ENCODE measurements at regions not wholly inside any gene's neighbourhood (a gene's known extent, or its start where the extent isn't known, plus 50 kb on each side); places are given as distances from the start of the nearest gene placed in this dataset.
"Not testable (repeated sequence)": the region's sequence is repeated elsewhere in the genome, so short reads cannot be mapped to it uniquely, and the experiment has no call there.

DNA sequence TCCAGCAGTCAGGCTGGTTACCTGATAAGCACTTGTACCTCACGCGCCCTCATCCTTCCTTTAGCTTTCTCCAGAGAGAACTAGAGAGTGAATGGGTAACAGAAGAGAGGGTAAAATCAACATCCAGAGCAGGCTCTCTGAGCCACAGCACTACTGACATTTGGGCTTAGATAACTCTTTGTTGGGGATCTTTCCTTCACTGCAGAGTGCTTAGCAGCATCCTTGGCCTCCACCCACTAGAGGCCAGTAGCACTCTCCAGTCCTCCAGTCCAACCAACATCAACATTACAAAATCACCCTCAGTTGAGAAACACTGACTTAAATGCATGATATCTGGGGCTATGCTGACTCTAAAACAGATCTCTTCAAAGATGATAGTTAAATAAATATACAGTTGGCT, 220.7 kb downstream of the TACR3 start:
- DNase-seq = no peak

DNA sequence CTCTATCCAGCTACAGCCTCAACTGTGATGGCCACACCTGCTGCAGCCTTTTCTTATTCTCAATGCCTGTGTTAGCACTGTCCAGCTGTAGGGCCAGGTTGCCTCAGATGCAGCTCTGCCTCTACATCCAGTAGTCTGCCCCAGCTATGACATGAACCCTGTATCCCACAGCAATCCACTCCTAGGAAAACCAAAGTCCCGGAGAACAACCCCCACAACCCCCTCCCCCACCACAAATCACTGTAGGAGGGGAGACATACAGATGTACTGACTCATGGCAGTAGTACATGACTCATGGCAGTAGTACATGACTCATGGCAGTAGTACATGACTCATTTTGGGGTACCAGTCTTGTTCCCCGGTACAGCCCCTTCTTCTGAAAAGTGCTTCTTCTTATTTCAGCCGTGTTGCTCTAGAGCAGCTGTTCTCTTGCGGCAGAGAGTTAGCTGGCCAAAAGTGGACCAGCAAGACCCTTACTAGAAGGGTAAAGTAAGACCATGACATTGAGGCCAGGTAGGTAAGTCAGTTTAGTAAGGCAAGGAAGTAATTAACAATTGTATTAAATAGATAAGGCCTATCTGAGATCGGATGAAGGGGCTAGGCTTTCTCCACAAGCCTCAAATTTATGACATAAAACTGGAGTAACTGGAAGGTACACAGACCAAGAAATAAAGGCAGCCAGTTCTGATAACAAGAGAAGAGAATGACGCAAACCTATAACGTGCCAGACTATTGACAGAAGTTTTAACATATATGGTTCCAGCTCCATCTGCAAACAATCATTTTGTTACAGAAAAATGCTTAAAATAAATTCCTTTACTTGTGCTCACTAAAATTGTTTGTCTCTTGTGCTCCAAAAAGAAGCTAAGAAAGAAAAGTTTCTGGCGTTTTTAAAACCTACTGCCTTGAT, 221.4 kb downstream of the TACR3 start:
- no peak for DNase-seq

DNA sequence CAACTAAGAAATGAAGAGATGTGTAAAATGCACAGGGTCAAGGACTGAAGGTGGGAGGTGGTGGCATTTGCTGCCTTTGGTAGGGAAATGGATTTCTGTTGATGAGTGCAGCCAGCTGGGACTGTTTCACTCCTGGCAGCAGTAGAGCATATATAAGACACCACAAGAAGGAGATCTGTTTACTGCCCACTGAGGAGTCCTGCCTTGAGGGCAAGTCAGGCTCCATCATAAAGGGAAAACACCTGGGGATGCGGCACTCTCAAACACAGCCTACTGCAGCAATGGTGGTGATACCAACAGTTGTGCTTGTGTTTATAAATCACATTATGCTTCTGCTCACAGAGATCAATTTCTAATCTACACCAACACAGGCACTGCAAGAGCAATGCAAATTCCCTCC, 222.1 kb downstream of the TACR3 start:
- DNase-seq = no peak

DNA sequence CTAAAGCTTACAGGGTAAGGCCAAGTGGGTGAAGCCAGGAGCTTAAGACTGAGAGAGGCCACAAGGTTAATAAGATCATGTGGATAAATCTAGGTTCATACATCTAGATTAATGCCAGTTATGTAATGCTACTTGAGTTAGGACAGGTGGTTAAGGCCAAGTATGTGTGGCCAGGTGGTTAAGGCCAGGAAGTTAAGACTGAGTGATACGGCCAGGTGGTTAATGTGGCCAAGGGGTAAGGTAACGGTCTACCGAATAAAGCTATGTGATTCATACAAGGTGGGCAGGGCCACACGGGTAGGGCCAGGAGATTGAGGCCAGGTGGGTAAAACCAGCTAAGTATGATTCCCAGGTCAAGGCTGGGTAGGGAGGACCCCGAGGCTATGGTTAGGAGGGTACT, 223.0 kb downstream of the TACR3 start:
- DNase-seq = no peak

DNA sequence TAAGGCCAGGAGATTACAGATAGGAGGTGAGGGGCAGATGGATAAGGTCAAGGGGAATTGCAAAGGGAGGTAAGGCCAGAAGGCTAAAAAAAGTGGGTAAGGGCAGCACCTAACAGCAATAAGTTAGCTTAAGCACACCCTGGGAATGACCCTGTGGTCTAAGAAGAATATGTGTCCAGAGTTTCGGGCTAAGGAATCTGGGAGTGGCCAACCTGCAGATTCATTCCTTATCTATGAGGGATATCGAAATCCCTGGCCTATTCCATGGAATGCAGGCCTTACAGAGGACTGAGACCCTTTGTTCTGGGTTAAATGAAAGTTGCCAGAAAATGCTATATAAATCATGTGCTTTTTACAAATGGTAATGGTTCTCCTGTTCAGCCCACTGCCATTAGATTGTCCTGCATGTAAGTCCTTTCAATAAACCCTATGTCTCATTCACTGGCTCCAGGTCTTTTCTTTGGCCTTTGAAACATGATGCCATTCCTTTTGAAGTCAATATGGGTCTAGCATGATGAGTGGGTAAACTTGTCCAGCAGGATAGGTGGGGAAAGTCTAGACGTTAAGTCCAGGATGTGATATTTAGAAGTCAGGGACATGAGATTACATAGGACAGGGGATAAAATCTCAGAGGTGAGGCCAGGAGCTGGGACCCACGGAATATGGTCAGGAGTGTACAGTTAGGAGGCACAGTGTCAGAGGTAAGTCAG, 226.2 kb downstream of the TACR3 start:
- DNase-seq = no peak

DNA sequence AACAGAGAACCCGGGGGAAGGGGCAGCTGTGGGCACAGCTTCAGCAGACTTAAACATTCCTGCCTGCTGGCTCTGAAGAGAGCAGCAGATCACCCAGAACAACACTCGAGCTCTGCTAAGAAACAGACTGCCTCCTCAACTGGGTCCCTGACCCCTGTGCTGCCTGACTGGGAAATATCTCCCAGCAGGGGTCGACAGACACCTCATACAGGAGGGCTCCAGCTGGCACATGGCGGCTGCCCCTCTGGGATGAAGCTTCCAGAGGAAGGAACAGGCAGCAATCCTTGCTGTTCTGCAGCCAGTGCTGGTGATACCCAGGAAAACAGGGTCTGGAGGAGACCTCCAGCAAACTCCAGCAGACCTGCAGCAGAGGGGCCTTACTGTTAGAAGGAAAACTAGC, 234.5 kb downstream of the TACR3 start:
- DNase-seq = not testable (repeated sequence)

DNA sequence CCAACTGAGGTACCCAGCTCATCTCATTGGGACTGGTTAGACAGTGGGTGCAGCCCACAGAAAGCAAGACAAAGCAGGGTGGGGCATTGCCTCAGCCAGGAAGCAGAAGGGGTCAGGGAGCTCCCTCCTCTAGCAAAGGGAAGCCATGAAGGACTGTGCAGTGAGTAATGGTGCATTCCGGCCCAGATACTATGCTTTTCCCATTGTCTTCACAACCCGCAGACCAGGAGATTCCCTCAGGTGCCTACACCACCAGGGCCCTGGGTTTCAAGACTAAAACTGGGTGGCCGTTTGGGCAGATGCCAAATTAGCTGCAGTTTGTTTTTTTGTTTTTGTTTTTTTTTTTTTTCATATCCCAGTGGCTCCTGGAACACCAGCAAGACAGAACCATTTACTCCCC, 235.3 kb downstream of the TACR3 start:
- no peak for DNase-seq

DNA sequence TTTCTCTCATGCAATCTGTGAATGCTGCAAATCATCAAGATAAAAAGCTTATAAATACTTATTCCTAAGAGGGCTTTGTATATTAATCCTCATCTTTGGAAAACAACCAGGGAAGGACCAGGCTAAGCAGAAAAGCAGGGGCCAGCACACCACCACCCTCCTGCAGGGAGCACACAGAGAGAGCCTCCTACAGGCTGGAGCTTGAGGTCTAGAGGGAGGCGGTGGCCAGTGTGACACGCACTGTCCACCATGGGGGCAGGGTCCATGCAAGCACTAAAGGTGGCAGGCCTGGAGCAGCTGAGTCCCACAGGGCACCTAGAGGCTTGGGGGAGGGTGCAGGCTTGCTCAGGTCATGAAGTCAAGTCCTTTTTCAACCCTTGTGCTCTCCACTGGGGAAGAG, 236.9 kb downstream of the TACR3 start:
- DNase-seq = no peak

DNA sequence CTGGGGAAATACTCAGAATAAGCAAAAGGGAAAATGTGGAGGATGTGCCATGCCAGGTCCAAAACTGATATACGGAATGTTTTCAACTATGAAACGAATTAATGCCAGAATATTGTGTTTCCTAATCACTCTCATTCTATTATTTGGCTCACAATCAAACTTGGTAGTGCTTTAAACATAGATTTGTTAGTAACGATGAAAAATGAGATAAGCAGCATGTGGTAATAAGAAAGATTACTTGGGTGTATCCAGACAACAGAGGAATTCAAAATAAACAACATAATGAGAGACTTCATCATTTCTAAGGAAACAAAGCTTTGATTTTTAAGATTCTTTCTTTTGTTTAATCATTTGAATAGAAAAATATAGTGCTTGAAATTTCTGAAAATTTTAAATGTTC, 237.3 kb downstream of the TACR3 start:
- DNase-seq = no peak

DNA sequence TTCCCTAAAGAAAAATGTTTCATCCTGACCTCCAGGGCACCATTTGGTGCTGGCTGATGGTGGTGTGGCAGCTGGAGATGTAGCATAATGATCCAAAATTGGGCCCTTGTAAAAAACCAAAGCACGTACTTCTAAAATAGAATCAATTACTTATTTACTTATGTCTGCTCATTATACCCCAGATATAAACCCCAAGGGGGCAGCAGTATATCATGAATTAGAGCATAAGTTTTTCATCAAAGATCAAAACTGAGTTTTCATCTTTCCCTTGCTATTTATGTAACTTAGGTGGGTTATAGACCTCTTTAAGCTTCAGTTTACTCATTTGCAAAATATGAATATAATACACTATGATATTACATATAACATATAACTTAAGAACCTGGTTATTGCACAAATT, 241.1 kb downstream of the TACR3 start:
- DNase-seq = peak in 1 of 2 experiments; percentile 1

DNA sequence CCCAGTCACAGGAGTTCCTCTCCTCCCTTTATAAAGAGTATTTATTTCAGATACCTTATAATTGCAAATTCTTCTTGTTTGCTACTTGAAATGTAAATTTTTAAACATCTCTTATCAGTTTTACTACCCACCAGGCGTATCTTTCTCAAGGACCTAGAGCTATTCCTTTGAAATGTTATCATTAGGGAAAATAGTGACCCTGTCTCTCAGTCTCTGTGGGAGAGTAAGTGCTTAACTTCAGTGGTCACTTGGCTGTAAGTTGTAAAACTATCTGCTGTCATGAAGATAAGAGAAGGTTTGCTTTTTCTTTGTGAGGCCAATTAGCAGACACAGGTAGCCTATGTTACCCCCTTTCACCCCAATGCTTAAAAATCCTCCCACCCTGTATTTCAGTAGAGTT, 241.6 kb downstream of the TACR3 start:
- no peak for DNase-seq

DNA sequence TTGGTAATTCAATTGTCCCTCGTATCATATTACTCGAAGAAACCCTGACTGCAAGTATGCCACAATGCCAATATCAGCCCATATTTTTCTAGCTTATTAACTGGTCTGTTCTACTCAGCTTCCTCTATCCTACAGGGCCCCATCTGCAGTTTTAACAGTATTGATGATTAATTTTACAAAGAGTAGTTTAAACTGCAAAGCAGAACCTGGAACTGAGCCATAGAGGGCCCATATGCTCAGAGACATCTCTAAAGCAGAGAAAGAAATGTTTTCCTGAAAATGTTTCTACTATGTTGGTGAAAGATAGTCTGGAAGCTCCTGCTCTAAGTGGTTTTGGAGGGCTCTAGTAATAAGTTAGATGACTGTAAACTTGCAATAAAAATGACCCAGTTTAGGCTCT, 259.4 kb upstream of the CENPE start:
- DNase-seq = no peak

DNA sequence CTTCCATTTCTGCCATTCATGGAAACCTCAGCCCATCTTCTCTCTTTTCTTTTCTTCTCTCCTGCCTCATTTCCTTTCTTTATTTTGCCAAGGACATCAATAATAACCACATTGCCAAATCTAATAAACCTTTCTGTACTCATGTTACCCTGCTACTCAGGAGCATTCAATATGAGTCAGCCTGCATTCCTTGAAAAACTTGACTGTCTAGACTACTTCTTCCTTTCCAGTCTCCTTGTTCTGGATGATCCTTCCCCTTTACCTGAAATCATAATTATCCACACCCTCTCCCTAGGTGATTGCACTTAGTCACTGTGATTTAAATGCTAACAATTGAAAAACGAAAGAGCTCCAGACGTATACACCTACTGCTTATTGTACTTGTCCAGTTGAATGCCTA, 253.2 kb upstream of the CENPE start:
- no peak for DNase-seq

DNA sequence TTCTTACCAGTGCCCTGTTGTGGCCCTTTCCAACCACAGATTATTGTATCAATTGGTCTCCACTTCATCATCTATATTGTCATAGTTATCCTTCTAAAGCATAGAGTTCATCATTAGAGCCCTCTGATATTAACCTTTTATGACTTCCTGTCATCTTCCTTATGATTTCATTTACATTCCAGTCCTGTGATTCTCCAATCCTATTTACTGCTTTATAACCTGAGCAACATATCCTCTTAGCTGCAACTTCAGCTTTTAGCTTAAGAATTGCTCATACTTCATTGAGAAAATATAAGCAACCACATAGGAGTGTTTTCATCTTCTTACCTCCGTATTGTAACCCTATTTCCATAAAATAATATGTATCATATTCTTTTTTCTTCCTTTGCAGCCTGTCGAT, 252.6 kb upstream of the CENPE start:
- no peak for DNase-seq

DNA sequence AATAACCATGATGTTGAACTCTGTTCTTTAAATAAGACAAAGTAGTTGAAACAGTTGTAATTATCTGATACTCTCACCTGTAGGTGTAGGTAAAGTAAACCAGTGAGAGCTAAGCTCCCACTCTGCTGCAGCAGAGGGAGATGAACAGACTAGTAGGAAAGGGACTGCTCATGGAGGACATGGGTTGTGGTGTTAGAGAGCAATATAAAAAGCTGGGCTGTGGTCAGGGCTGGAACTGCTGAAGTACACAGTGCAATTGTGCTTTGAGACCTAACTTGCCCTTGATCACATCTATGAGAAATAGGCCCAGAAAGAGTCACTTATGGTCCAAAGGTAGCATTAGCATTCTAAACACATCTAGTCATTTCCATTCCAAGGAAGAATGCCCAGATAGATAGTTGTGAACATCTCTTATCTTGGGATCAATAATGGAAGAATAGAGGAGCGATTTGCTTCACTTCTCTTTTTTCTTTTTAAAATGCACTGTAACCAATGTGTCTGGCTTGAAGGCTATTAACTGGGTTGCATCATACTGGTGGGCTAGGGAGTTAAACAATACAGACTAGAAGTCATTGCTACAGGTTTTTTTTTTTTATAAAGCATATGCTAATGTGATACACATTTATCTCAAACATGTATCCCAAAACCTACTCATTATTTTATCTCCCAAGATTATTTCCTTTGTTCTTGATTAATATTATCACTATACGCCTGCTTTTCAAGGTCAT, 251.3 kb upstream of the CENPE start:
- no peak for DNase-seq

DNA sequence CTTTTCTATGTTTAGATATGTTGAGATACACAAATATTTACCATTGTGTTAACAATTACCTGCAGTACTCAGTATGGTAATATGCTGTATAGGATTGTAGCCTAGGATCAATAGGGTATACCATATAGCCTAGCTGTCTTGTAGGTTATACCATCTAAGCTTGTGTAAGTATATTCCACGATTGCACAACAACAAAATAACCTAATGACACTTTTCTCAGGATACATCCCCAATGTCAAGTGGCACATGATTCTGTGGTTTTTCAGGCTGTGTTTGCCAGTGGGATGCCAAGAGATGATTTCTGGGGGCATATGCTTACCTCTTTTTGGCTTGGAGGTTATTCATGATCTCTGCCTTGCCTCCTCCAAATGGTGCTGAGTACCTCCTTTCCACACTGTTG, 247.2 kb upstream of the CENPE start:
- no peak for DNase-seq

DNA sequence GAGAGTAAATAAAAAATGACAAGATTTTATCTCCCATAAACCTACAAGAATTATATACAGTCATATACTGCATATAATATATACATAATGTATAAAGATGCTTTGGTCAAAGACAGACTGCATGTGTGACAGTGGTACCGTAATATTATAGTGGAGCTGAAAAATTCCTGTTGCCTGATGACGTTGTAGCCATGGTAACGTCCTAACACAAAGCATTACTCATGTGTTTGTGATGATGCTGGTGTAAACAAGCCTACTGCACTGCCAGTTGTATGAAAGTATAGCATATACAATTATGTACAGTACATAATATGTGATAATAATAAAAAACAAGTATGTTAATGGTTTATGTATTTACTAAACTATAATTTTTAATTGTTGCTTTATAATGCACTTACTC, 245.2 kb upstream of the CENPE start:
- no peak for DNase-seq

DNA sequence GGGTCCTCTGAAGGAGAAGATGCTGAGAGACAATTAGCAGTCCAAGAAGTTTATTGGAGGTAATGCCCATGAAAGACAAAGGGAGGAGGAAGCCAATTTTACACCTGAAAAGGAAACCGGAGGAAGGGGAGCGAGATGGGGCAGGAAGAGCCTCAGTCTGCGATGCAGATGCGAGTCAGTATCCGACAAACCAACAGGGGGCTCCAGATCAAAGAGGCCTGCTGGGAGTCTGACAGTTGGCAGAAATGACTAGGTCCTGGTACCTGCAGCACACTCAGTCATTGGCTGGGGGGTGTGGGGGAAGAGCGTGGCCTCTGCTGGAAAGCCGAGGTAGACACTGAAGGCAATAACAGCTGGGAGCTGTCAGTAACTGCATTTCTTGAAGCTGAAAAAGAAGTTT, 231.1 kb upstream of the CENPE start:
- DNase-seq = no peak

DNA sequence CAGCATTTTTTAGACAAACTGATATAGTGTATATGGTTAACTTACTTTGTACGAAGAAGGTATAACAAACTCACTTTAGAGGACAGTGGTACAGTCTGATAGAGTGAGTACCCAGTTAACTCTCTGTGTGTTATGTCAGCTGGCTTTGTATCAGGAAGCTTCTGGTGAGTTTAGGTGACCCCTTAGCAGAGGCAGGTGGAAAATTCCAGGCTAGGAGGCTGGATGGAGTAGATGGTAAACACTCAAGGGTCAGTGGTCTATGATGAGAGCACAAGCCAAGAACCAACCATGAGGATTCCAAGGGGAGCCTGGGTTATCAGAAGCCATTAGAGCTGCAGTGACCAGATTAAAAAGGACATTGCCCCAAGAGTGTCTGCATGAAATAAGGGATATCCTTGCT, 227.3 kb upstream of the CENPE start:
- DNase-seq = no peak

DNA sequence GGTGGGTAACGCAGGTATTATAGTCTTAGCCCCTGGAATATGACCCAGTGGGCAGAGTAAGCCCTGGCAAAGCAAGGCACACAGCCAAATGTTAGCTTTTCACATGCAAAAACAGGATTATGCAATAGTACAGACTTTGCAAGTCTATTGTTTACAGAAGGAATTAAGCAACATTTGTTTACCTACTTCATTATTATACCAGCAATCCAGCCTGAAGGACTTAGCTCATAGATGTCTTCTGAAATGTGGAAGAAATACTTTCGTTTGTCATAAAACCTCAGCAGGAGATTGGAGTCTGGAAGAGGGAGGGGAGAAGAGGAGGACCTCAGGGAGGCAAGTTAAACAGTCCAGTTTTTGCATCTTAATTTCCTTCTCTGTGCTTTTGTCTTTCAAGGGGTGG, 226.7 kb upstream of the CENPE start:
- DNase-seq = peak in 1 of 2 experiments; percentile 7

DNA sequence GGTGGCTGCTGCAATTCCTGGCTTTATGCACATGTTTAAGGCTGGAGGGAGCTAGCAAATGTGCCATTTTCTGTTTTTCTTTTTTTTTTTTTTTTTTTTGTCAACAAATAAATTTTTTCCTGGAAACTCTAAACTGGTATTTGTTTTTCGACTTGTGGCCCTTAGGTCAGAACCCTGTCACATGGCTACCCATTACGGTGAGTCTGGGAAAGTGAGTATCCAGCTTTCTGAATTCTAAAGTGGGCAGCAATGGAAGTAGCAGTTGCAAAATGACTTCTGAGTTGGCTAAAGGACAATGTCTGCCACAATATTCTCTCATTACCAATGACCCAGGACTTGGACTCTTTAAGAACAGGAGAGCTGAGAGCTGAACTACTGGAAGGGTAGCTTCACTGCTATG, 225.1 kb upstream of the CENPE start:
- DNase-seq = no peak

DNA sequence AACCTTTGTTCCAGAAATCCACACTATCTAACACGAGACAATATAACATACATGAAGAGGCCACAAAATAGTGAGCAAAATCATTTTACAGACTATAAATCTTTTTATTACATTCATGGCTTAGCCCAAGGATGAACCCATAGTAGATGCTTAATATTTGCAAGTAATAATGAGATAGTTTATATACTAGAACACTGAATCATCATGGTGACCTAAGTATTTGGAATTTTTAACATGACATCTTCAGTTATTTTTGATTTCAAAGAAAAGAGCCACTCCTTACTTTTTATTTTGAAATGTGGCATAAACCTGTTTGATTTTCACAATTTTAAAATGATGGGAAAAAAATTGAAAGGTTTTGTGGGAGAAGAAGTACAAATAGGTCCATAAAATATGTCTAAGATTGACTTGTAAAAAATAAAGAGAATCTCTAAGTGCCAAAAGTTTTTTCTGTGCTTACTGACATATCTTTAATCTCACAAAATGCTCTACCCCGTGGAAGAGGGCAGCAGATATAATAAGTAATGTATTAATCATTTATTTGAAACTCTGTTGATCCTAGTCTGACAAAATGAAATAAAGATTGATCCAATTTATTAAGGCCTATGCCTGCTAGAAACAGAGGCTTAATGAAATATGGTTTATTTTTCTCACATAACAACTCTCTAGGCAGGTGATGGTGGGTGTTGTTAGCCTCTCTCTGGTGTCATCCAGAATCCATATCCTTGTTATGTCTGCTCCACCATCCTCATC, 224.5 kb upstream of the CENPE start:
- DNase-seq = no peak

DNA sequence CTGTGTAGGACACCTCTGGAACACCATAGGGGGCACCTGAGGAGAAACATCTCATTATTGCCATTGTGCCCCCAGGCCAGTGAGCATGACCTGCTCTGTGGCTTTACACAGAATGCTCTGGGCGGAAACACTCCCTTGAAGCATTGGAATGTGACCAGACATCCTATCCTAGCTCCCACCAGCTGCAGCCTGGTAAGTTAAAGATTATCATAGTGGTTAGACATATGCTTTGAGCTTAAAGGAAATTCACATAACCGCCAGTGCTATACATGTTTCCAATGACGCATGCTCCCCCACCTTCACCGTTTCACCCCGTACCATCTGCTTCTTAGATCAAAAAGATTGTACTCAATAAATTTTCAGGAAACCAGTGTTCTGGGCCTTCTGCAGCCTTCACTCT, 217.7 kb upstream of the CENPE start:
- no peak for DNase-seq
